Lower leg skin (tissue), 4 donors: ENCODE measurements at regions not wholly inside any gene's neighbourhood (a gene's known extent, or its start where the extent isn't known, plus 50 kb on each side); places are given as distances from the start of the nearest gene placed in this dataset.
"Not testable (repeated sequence)": the region's sequence is repeated elsewhere in the genome, so short reads cannot be mapped to it uniquely, and the experiment has no call there.

ENCODE experiments used
- DNase-seq, 2 donors: peaks; one replicate each; pipeline ENCODE4 v3.0.0-alpha.2; 2019; ENCODE audit warnings: low spot score in 2 of 2
- H3K4me3 ChIP-seq: fragments of 200-600 bp; sonication (generic); 2 replicates; pipeline ENCODE4 v1.5.1; 2017; ENCODE audit warnings: mild to moderate bottlenecking, low read depth; ENCODE audit not compliant: poor library complexity, severe bottlenecking
- POLR2A ChIP-seq, 2 donors: fragments of 450-650 bp; IDR thresholded peaks; one replicate each; pipeline ENCODE4 v1.6.1; 2016 to 2017; ENCODE audit warnings: antibody characterized with exemption in 2 of 2, mild to moderate bottlenecking in 1 of 2, moderate library complexity in 1 of 2
- WGBS, 2 donors: methylation state at CpG; one replicate each; pipeline ENCODE4 v1.1.5; 2018; 5-methylcytosine and 5-hydroxymethylcytosine counted together
- intact Hi-C: fragments of 100-400 bp; cut with DNase I; formaldehyde crosslinking; loops from one replicate; pipeline ENCODE4 v1.15.0; 2023; ENCODE audit warnings: low total_unique reads
- TF ChIP-seq, protein P1 (sequence below), 3 donors: fragments of 450-650 bp; IDR thresholded peaks; one replicate each; pipeline ENCODE4 v1.5.1; 2016; ENCODE audit warnings: antibody characterized with exemption in 3 of 3, mild to moderate bottlenecking in 3 of 3, moderate library complexity in 2 of 3

DNA sequence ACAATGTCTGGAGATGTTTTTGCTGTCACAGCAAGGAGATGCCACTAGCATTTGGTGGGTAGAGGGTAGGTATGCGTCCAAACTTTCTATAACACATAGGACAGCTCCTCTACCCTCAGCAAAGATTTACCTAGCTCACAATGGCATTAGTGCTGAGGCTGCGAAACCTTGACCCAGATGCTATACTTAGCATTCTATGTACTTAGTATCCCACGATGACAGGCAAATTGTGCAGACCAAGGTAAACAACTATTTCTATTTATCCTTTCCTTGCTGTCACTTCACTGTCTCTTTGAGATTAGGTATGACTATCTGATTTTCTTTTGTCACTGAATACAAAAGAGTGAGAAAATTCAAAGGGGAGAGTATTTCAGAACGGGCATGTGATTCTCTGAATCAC, 265.2 kb upstream of the ZNF385D start:
- no peak overlapping the region for H3K4me3 ChIP-seq
- no peak for TF ChIP-seq POLR2A (IDR thresholded peaks at IDR 0.05)
- TF ChIP-seq, protein P1, sequence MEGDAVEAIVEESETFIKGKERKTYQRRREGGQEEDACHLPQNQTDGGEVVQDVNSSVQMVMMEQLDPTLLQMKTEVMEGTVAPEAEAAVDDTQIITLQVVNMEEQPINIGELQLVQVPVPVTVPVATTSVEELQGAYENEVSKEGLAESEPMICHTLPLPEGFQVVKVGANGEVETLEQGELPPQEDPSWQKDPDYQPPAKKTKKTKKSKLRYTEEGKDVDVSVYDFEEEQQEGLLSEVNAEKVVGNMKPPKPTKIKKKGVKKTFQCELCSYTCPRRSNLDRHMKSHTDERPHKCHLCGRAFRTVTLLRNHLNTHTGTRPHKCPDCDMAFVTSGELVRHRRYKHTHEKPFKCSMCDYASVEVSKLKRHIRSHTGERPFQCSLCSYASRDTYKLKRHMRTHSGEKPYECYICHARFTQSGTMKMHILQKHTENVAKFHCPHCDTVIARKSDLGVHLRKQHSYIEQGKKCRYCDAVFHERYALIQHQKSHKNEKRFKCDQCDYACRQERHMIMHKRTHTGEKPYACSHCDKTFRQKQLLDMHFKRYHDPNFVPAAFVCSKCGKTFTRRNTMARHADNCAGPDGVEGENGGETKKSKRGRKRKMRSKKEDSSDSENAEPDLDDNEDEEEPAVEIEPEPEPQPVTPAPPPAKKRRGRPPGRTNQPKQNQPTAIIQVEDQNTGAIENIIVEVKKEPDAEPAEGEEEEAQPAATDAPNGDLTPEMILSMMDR (IDR thresholded peaks at IDR 0.05) = no peak
- DNase-seq = no peak
- 85 to 86% methylated on average over 4 of the region's 4 CpGs for WGBS, 2 donors
- intact Hi-C loops = no loop called here

DNA sequence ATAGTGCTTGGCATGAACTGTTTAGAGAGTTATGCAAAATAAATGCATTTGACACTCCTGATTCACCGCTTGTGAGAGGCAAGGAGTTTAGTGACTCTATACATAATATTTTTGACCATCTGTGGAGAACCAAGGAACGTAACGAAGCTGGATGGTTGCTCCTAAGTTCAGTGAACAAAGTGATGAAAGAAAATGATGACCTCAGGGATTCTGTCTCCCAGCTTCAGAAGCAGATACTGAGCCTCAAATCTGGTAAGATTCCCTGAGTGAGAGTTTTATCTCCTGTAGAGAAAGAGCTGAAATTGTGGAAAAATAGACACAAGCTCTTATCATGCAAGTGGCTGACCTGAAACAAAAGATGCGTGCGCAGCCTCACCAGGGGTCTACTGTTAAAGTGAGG, 273.6 kb upstream of the ZNF385D start:
- H3K4me3 ChIP-seq, DNase-seq, intact Hi-C loops: not testable (repeated sequence)
- 97 to 98% methylated on average over 5 of the region's 5 CpGs for WGBS, 2 donors

DNA sequence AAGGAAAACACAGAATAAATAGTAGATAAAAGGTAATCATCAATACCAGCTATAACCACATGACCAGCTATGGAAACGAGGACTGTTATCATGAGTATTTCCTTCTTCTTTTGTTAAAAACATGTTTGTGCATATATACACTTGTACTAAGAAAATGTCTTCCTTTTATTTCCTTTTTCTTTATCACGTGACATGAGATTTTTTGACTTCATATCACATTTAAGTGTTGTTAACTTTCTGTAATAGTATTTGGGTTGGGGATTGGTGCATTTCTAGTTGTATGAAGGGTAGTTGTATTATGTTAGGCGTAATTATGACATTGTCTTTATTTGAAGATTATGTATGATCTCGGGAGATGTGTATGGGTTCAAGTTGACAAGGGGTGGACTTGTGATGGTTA, 278.5 kb upstream of the ZNF385D start:
- no peak overlapping the region for H3K4me3 ChIP-seq
- TF ChIP-seq, protein P1 (IDR thresholded peaks at IDR 0.05) = no peak
- intact Hi-C loops = no loop called here
- WGBS, 2 donors = 87% methylated on average over 4 of the region's 4 CpGs
- no peak for DNase-seq

DNA sequence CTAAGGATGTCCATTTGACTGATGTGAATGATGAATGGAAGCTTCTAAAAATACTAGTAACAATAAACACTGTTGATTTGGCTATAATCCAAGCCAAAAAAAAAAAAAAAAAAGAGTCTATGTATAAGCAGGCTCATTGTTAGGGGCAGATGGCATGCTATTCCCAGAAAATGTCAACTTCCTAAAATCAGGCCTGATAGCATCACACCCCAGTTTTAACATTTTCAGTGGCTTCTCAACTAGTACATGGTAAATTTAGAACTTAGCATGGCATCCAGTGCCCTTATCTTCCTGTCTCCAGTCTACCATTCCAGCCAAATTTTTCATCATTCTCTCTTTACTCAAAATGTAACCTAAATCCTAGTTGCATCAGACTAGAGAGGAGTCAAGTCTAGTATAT, 288.2 kb upstream of the ZNF385D start:
- no peak for DNase-seq
- no peak overlapping the region for H3K4me3 ChIP-seq
- intact Hi-C loops = no loop called here
- TF ChIP-seq, protein P1 (IDR thresholded peaks at IDR 0.05) = no peak
- TF ChIP-seq POLR2A (IDR thresholded peaks at IDR 0.05) = no peak

DNA sequence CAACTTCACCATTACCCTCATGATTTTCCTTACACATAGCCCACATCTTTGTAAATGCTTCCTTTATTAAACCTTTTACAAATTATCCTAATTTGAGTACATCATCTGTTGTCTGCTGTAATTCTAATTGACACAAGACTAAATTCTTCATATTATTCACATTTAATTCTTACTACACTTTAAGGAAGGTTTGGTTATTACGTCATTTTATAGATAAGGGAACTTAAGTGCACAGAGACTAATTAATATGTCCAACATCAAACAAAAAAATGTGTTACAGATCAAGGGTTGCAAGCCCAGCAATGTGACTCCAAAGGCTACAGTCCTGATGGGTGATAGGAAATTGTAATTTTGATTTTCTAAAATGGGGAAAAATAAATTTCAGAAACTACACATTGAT, 289.1 kb upstream of the ZNF385D start:
- no peak overlapping the region for H3K4me3 ChIP-seq
- no peak for DNase-seq
- TF ChIP-seq, protein P1 (IDR thresholded peaks at IDR 0.05) = no peak
- TF ChIP-seq POLR2A (IDR thresholded peaks at IDR 0.05) = no peak
- intact Hi-C loops = no loop called here
- WGBS, 2 donors = 81 to 89% methylated on average over 1 of the region's 1 CpG

DNA sequence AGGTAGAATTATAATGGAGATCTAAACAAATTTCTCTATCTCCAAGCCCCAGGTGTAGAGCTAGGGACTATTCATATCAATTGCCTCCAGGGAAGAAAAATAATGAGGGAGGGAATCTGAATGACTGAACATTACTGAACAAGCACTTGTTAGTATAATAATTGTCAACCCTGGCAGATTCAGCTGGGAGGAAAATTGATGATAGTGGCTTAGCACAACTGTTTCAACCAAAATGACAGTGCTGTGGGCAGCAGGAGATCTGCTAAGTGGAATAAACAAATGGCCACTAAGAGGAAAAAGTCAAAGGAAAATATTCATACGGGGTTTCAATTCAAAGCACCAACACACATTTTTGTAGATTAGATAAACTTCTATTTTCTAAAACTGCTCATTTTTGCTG, 294.9 kb upstream of the ZNF385D start:
- TF ChIP-seq, protein P1 (IDR thresholded peaks at IDR 0.05) = no peak
- TF ChIP-seq POLR2A (IDR thresholded peaks at IDR 0.05) = no peak
- H3K4me3 ChIP-seq = no peak overlapping the region
- WGBS, 2 donors = 80 to 94% methylated on average over 1 of the region's 1 CpG
- intact Hi-C loops = no loop called here
- no peak for DNase-seq
